ENCODE measurements at regions not wholly inside any gene's neighbourhood (a gene's known extent, or its start where the extent isn't known, plus 50 kb on each side); places are given as distances from the start of the nearest gene placed in this dataset.
"Not testable (repeated sequence)": the region's sequence is repeated elsewhere in the genome, so short reads cannot be mapped to it uniquely, and the experiment has no call there.

- DNase-seq (ENCODE audit: low spot score): no peak
Observed at GRCh38 chr5:142259758-142260157, 65.1 kb downstream of the SPRY4 start.

GRCh38 chr5:142255831-142256230, 69.0 kb downstream of the SPRY4 start:
- DNase-seq (ENCODE audit: low spot score): no peak

GRCh38 chr5:142254431-142254830, 70.4 kb downstream of the SPRY4 start:
- no peak for DNase-seq (ENCODE audit: low spot score)

- DNase-seq (ENCODE audit: low spot score): no peak
Observed at GRCh38 chr5:142253938-142254337, 70.9 kb downstream of the SPRY4 start.

- DNase-seq (ENCODE audit: low spot score): no peak
Observed at GRCh38 chr5:142250119-142250518, 74.7 kb downstream of the SPRY4 start.

GRCh38 chr5:142248853-142249462, 75.9 kb downstream of the SPRY4 start:
- DNase-seq (ENCODE audit: low spot score): no peak

GRCh38 chr5:142246258-142246657, 78.6 kb downstream of the SPRY4 start:
- DNase-seq (ENCODE audit: low spot score): no peak

GRCh38 chr5:142245786-142246185, 79.0 kb downstream of the SPRY4 start:
- no peak for DNase-seq (ENCODE audit: low spot score)

GRCh38 chr5:142244440-142244839, 80.4 kb downstream of the SPRY4 start:
- DNase-seq (ENCODE audit: low spot score): no peak

GRCh38 chr5:142242272-142242671, 82.5 kb downstream of the SPRY4 start:
- DNase-seq (ENCODE audit: low spot score): no peak

- DNase-seq (ENCODE audit: low spot score): no peak
Observed at GRCh38 chr5:142239394-142240159, 85.2 kb downstream of the SPRY4 start.

- DNase-seq (ENCODE audit: low spot score): no peak
Observed at GRCh38 chr5:142237707-142238106, 87.1 kb downstream of the SPRY4 start.

GRCh38 chr5:142236673-142237290, 88.0 kb downstream of the SPRY4 start:
- DNase-seq (ENCODE audit: low spot score): not testable (repeated sequence)

- no peak for DNase-seq (ENCODE audit: low spot score)
Observed at GRCh38 chr5:142235870-142236672, 88.8 kb downstream of the SPRY4 start.

- DNase-seq (ENCODE audit: low spot score): no peak
Observed at GRCh38 chr5:142235050-142235797, 89.6 kb downstream of the SPRY4 start.

- no peak for DNase-seq (ENCODE audit: low spot score)
Observed at GRCh38 chr5:142233083-142234032, 91.5 kb downstream of the SPRY4 start.

GRCh38 chr5:142230949-142231348, 93.9 kb downstream of the SPRY4 start:
- not testable (repeated sequence) for DNase-seq (ENCODE audit: low spot score)

GRCh38 chr5:142225141-142225540, 99.7 kb downstream of the SPRY4 start:
- no peak for DNase-seq (ENCODE audit: low spot score)

- no peak for DNase-seq (ENCODE audit: low spot score)
Observed at GRCh38 chr5:142222866-142223558, 101.8 kb downstream of the SPRY4 start.
